ENCODE measurements at regions not wholly inside any gene's neighbourhood (a gene's known extent, or its start where the extent isn't known, plus 50 kb on each side); places are given as distances from the start of the nearest gene placed in this dataset.

DNA sequence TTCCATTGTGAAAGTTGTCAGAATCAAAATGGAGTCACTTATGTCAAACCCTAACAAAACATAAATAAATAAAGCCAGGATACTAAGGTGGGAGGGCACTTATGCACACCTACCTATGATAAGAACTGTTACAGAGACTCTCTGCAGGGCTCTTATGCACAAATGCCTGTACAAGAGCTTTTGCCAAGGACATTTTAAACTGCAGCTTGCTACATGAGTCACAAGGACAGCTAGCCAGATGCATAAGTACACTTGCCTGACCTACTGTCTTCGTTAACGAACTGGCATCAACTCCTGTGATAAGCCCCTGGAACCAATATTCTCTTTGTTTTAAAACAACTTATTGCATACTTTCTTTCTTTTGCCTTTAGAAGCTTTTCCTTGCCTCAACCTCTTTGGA lies 152.9 kb upstream of the SPEF2 start:
- H3K36me3 Mint-ChIP-seq (ENCODE audit: insufficient read depth), result no peaks in the 10 kb centered on the region
- no peak overlapping the region for H3K4me3 Mint-ChIP-seq (ENCODE audit: low read depth)
- no peak for DNase-seq (ENCODE audit: low spot score, unreplicated experiment)
- H3K27me3 Mint-ChIP-seq, result no peaks in the 10 kb centered on the region
- H3K9me3 Mint-ChIP-seq (ENCODE audit: low read depth), result no peaks in the 10 kb centered on the region
- TF ChIP-seq, protein P1, sequence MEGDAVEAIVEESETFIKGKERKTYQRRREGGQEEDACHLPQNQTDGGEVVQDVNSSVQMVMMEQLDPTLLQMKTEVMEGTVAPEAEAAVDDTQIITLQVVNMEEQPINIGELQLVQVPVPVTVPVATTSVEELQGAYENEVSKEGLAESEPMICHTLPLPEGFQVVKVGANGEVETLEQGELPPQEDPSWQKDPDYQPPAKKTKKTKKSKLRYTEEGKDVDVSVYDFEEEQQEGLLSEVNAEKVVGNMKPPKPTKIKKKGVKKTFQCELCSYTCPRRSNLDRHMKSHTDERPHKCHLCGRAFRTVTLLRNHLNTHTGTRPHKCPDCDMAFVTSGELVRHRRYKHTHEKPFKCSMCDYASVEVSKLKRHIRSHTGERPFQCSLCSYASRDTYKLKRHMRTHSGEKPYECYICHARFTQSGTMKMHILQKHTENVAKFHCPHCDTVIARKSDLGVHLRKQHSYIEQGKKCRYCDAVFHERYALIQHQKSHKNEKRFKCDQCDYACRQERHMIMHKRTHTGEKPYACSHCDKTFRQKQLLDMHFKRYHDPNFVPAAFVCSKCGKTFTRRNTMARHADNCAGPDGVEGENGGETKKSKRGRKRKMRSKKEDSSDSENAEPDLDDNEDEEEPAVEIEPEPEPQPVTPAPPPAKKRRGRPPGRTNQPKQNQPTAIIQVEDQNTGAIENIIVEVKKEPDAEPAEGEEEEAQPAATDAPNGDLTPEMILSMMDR (IDR thresholded peaks at IDR 0.05; ENCODE audit: unreplicated experiment), result no peak
- H3K27ac Mint-ChIP-seq, result no peak overlapping the region
- H3K4me1 Mint-ChIP-seq (ENCODE audit: low read depth), result no peaks in the 10 kb centered on the region

DNA sequence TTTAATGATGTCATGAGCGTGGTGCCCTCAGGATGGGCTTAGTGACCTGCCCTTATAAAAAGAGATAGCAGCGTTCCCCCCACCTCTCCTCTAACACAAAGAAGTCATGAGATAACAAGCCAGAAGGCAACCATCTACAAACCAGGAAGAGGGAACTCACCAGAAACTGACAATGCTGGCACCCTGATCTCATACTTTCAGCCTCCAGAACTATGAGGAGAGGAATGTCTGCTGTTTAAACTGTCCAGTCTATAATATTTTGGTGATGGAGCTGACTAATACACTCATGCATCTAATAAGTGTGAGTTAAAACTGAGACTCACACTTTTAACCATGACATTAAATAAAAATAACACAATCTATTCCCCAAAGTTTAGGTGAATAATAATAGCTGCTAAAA lies 156.1 kb upstream of the SPEF2 start:
- Mint-ChIP-seq H3K27ac (no peak overlapping the region), H3K4me3 (ENCODE audit: low read depth) (no peak overlapping the region)

DNA sequence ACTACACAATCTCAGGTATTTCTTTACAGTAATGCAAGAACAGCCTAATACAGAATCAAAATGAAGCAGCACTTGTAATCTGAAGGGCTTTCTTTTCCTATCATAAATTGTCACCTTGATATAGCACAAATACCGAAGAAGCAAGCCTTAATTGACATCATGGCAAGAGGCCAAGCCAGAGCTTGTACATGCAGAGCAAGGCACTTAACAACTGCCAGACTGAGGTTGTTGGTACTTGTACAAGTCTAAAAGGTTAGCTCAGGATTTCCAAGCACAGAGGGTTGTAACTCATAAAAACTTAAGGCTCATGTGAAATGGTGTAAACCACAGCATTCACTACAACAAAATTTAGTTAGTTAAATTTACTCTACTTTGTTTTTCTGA lies 158.8 kb upstream of the SPEF2 start:
- Mint-ChIP-seq H3K36me3 (ENCODE audit: insufficient read depth) (peaks cover 1% of the 10 kb centered on the region), H3K4me1 (ENCODE audit: low read depth) (no peaks in the 10 kb centered on the region), H3K9me3 (ENCODE audit: low read depth) (peaks cover 13% of the 10 kb centered on the region), H3K27me3 (no peaks in the 10 kb centered on the region), H3K27ac (no peak overlapping the region), H3K4me3 (ENCODE audit: low read depth) (no peak overlapping the region)
- TF ChIP-seq, protein P1 (IDR thresholded peaks at IDR 0.05; ENCODE audit: unreplicated experiment), result no peak
- no peak for DNase-seq (ENCODE audit: low spot score, unreplicated experiment)

More for the DNA sequence above, 156.1 kb upstream of the SPEF2 start:
- Mint-ChIP-seq H3K4me1 (ENCODE audit: low read depth) (no peaks in the 10 kb centered on the region), H3K36me3 (ENCODE audit: insufficient read depth) (peaks cover 1% of the 10 kb centered on the region), H3K27me3 (no peaks in the 10 kb centered on the region), H3K9me3 (ENCODE audit: low read depth) (peaks cover 6% of the 10 kb centered on the region)
- DNase-seq (ENCODE audit: low spot score, unreplicated experiment), result no peak
- TF ChIP-seq, protein P1 (IDR thresholded peaks at IDR 0.05; ENCODE audit: unreplicated experiment), result no peak

DNA sequence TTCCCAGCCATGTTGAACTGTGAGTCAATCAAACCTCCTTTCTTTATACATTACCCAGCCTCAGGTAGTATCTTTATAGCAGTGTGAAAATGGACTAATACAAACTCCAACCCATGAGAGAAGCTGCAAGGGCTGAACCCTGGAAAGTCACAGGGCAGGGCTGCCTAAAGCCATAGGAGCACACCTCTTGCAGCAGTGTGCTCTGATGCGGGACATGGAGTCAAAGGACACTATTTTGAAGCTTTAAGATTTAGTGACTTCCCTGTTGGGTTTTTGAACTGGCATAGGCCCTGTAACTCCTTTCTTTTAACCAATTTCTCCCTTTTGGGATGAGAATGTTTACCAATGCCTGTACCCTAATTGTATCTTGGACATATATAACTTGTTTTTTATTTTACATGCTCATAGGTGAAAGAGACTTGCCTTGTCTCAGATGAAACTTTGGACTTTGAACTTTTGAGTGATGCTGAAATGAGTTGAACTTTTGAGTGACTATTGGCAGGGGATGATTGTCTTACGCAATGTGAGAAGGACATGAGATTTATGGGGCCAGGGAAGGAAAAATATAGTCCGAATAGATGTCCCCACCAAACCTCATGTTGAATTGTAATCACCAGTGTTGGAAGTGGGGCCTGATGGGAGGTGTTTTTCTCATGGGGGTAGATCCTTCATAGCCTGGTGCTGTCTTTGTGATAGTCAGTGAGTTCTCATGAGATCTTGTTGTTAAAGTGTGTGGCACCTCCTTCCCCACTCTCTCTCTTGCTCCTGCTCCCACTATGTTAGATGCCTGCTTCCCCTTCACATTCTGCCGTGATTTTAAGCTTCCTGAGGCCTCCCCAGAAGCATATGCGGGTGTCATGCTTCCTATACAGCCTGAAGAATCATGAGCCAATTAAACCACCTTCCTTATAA lies 159.5 kb upstream of the SPEF2 start:
- no peaks in the 10 kb centered on the region for H3K27me3 Mint-ChIP-seq
- TF ChIP-seq, protein P1 (IDR thresholded peaks at IDR 0.05; ENCODE audit: unreplicated experiment), result no peak
- no peak overlapping the region for H3K27ac Mint-ChIP-seq
- no peak for DNase-seq (ENCODE audit: low spot score, unreplicated experiment)
- H3K36me3 Mint-ChIP-seq (ENCODE audit: insufficient read depth), result peaks cover 1% of the 10 kb centered on the region
- peaks cover 13% of the 10 kb centered on the region for H3K9me3 Mint-ChIP-seq (ENCODE audit: low read depth)
- H3K4me3 Mint-ChIP-seq (ENCODE audit: low read depth), result no peak overlapping the region
- no peaks in the 10 kb centered on the region for H3K4me1 Mint-ChIP-seq (ENCODE audit: low read depth)

DNA sequence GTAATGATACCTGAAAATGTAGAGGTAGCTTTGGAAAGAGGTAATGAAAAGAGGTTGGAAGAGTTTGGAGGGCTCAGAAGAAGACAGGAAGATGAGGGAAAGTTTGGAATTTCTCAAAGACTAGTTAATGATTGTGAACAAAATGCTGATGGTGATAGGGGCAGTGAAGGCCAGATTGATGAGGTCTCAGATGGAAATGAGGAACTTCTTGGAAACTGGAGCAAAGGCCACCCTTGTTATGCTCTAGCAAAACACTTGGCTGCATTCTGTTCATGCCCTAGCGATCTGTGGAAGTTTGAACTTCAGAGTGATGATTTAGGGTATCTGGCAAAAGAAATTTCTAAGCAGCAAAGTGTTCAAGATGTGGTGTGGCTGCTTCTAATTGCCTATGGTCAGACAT lies 161.2 kb upstream of the SPEF2 start:
- Mint-ChIP-seq H3K36me3 (ENCODE audit: insufficient read depth) (peaks cover 1% of the 10 kb centered on the region), H3K4me3 (ENCODE audit: low read depth) (no peak overlapping the region), H3K9me3 (ENCODE audit: low read depth) (peaks cover 13% of the 10 kb centered on the region), H3K27me3 (no peaks in the 10 kb centered on the region), H3K27ac (no peak overlapping the region), H3K4me1 (ENCODE audit: low read depth) (no peaks in the 10 kb centered on the region)
- DNase-seq (ENCODE audit: low spot score, unreplicated experiment), result no peak
- TF ChIP-seq, protein P1 (IDR thresholded peaks at IDR 0.05; ENCODE audit: unreplicated experiment), result no peak
